DND-41 (cell line): ENCODE measurements at regions not wholly inside any gene's neighbourhood (a gene's known extent, or its start where the extent isn't known, plus 50 kb on each side); places are given as distances from the start of the nearest gene placed in this dataset.

Experiments
- CTCF ChIP-seq: IDR thresholded peaks from 2 replicates; pipeline ENCODE4 v1.5.1; 2012; ENCODE audit warnings: borderline replicate concordance, low read length, moderate library complexity, mild to moderate bottlenecking; ENCODE audit not compliant: poor library complexity, severe bottlenecking; ENCODE audit errors: extremely low read depth
- EZH2 ChIP-seq: IDR thresholded peaks from 3 replicates; pipeline ENCODE4 v1.6.1; 2012; ENCODE audit warnings: borderline replicate concordance, low read depth, mild to moderate bottlenecking, moderate library complexity, low read length, inconsistent platforms; ENCODE audit not compliant: severe bottlenecking

GRCh38 chr3:110101361-110101760 lies 764.0 kb upstream of the DPPA4 start:
- no peak for TF ChIP-seq EZH2
- TF ChIP-seq CTCF: no peak
